Mammary epithelial cell (primary cell): ENCODE measurements at regions not wholly inside any gene's neighbourhood (a gene's known extent, or its start where the extent isn't known, plus 50 kb on each side); places are given as distances from the start of the nearest gene placed in this dataset.

ENCODE experiments used
- CTCF ChIP-seq, 2 donors: IDR thresholded peaks in 1 of 2; conservative IDR thresholded peaks in 1 of 2; 2 replicates each; pipeline ENCODE4 v1.5.1; 2011 to 2012; ENCODE audit warnings: inconsistent platforms in 2 of 2, low read length in 2 of 2, mild to moderate bottlenecking in 2 of 2, control low read depth in 1 of 2, low read depth in 1 of 2; ENCODE audit not compliant: insufficient read depth in 1 of 2; ENCODE audit errors: extremely low read depth in 1 of 2
- EZH2 ChIP-seq: IDR thresholded peaks from 2 replicates; pipeline ENCODE4 v1.6.1; 2012; ENCODE audit warnings: low read length, inconsistent platforms, borderline replicate concordance

GRCh38 chr19:31408460-31409124, 59.4 kb upstream of the TSHZ3 start:
- TF ChIP-seq CTCF (conservative IDR thresholded peaks at IDR 0.05 in 1 of 2, IDR thresholded peaks at IDR 0.05 in 1 of 2; ENCODE audit: extremely low read depth in 1 of 2, insufficient read depth in 1 of 2, low read depth in 1 of 2, low read length in 2 of 2) (no peak), EZH2 (no peak)
